Breast epithelium (tissue), 3 donors: ENCODE measurements at regions not wholly inside any gene's neighbourhood (a gene's known extent, or its start where the extent isn't known, plus 50 kb on each side); places are given as distances from the start of the nearest gene placed in this dataset.

Experiments
- CTCF ChIP-seq, 3 donors: fragments of 450-650 bp; IDR thresholded peaks; one replicate each; pipeline ENCODE4 v1.5.1; 2016 to 2017; ENCODE audit warnings: antibody characterized with exemption in 3 of 3, mild to moderate bottlenecking in 3 of 3, moderate library complexity in 3 of 3
- POLR2AphosphoS5 ChIP-seq, 3 donors: sonication (generic); formaldehyde crosslinking; IDR thresholded peaks; one replicate each; pipeline ENCODE4 v1.6.1; 2017; ENCODE audit warnings: antibody characterized with exemption in 3 of 3

DNA sequence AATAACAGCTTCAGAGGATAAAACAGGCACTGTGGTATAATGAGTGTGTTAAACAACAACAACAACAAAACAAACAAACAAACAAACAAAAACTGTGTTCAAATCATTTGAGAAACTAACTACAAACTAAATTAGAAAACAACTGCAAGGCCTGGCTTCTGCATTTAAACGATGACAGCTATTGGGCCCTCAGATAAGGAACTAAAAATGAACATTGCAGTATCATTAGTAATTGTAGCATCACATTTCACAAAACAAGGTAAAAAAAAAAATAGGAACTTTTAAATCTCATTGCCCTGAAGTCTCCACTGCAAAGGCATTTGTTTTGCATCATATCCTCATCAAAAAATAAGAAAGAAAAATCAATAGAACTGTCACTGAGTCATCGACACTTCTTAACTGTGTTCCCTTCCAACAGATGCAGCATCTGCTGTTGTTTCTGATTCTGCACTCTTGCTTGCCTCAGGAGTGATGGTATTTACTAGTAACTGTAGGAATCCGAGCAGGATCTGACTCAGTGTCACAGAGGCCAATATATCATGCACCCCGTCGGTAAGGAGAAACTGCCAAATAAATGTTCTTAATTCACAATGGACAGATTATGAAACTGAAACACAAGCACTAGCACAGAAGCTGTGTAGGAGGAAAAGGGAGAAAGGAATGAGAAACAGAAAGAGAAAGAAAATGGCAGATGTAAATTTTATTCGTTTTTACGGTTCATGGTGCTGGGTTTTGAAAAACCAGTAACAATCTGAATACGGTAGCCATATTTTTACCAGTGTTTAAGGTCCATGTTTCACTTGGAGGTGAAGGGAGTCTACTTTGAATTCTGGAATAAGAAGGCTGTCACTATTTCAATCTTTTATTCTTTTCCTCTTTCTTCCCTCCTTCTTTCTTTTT is 365.7 kb upstream of the EPHA7 start:
- TF ChIP-seq POLR2AphosphoS5 (IDR thresholded peaks at IDR 0.05) = no peak
- TF ChIP-seq CTCF (IDR thresholded peaks at IDR 0.05) = no peak
